ENCODE measurements at regions not wholly inside any gene's neighbourhood (a gene's known extent, or its start where the extent isn't known, plus 50 kb on each side); places are given as distances from the start of the nearest gene placed in this dataset.

DNA sequence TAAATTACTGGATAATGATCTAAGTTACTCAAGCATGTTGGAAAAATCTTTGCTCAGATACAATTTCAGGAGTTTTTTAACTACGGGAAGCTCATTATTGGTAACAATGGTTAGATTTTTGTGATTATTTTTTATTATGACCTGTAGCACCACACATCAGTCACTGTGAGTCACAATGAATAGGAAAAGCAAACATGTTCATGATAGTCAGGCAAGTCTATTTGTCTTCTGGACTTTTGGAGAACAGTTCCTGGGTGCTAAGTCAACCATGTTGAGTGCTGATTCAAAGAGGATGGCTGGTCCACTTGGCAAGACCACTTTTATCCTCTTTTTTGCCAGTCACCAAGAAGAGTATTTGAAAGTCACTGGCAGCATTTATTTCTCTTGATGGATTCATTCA is 403.2 kb downstream of the KIF4B start:
- Histone ChIP-seq H2BK12ac (ENCODE audit: low read length) (no peak overlapping the region), H3K36me3 (replicated peaks in 1 of 2; ENCODE audit: control insufficient read depth in 2 of 2, insufficient read depth in 2 of 2, low read length in 2 of 2) (no peaks in the 10 kb centered on the region), H3K27ac (replicated peaks; ENCODE audit: low read length) (no peak overlapping the region), H3K23ac (ENCODE audit: low read depth, low read length, poor library complexity) (no peak overlapping the region), H3K4me2 (ENCODE audit: insufficient read depth, low read length, poor library complexity, severe bottlenecking) (no peak overlapping the region), H2BK5ac (ENCODE audit: low read length) (no peak overlapping the region), H3K9me3 (replicated peaks in 1 of 2; ENCODE audit: control insufficient read depth in 2 of 2, insufficient read depth in 1 of 2, low read depth in 1 of 2, low read length in 2 of 2) (no peaks in the 10 kb centered on the region), H3K27me3 (ENCODE audit: control insufficient read depth in 3 of 3, insufficient read depth in 3 of 3, low read depth in 1 of 3, low read length in 3 of 3) (no peaks in the 10 kb centered on the region), H4K91ac (ENCODE audit: low read depth, low read length, poor library complexity) (no peak overlapping the region), H3K79me1 (ENCODE audit: low read depth, low read length) (no peaks in the 10 kb centered on the region), H3K9ac (ENCODE audit: low read depth, low read length, poor library complexity) (no peak overlapping the region), H3K4me3 (ENCODE audit: low read length in 2 of 2) (no peak overlapping the region), H2AK5ac (ENCODE audit: low read depth, low read length) (no peak overlapping the region), H3K4me1 (ENCODE audit: control insufficient read depth in 2 of 2, insufficient read depth in 1 of 2, low read depth in 1 of 2, low read length in 2 of 2) (no peaks in the 10 kb centered on the region), H3K14ac (ENCODE audit: low read length) (no peak overlapping the region), H2BK15ac (ENCODE audit: low read length) (no peak overlapping the region), H3K18ac (ENCODE audit: low read length) (no peak overlapping the region), H2AFZ (ENCODE audit: low read length) (no peak overlapping the region), H2BK120ac (ENCODE audit: low read depth, low read length) (no peak overlapping the region), H4K8ac (ENCODE audit: low read depth, low read length) (no peak overlapping the region), H3K4ac (ENCODE audit: low read length) (no peak overlapping the region)
- WGBS, 2 donors (ENCODE audit: extremely low coverage in 2 of 2, insufficient read length in 2 of 2, insufficient replicate concordance in 1 of 2) = no CpG with 5 or more reads among the region's 1 CpG
- no peak for DNase-seq (ENCODE audit: low spot score)

DNA sequence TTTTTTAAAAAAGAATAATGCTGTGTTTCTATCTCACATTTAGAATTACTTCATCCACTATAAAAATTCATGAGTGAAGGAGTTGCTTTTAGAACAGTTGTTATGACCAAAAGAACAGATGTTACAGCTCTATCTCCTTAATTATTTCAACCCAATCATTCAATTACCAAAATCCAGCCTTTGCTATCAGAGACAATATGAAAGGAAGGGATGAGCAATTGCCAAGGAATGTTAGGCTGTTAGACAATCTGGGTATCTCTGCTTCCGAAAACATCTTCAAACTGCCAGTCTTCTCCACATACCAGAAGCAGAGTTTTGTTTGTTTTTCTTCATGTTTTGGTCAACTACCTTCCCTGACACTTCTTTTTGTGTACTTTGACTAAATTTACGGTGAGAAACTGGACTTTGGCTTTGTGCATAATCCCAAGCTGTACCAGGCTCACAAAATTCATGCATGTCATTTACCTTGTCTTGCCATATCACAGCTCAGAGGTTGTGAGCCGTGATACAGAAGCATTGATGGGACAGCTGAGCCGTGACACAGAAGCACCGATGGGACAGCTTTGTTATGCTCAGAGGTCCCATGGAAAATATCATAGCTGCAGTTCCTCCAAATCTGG is 405.5 kb downstream of the KIF4B start:
- H2BK5ac ChIP-seq (ENCODE audit: low read length) = no peak overlapping the region
- DNase-seq (ENCODE audit: low spot score) = no peak
- no peak overlapping the region for H3K4me3 ChIP-seq (ENCODE audit: low read length in 2 of 2)
- H4K8ac ChIP-seq (ENCODE audit: low read depth, low read length) = no peak overlapping the region
- no peak overlapping the region for H4K91ac ChIP-seq (ENCODE audit: low read depth, low read length, poor library complexity)
- H3K79me1 ChIP-seq (ENCODE audit: low read depth, low read length) = no peaks in the 10 kb centered on the region
- H2BK12ac ChIP-seq (ENCODE audit: low read length) = no peak overlapping the region
- no CpG with 5 or more reads among the region's 5 CpGs for WGBS, 2 donors (ENCODE audit: extremely low coverage in 2 of 2, insufficient read length in 2 of 2, insufficient replicate concordance in 1 of 2)
- no peaks in the 10 kb centered on the region for H3K4me1 ChIP-seq (ENCODE audit: control insufficient read depth in 2 of 2, insufficient read depth in 1 of 2, low read depth in 1 of 2, low read length in 2 of 2)
- no peak overlapping the region for H2BK120ac ChIP-seq (ENCODE audit: low read depth, low read length)
- no peak overlapping the region for H2AK5ac ChIP-seq (ENCODE audit: low read depth, low read length)
- H3K27me3 ChIP-seq (ENCODE audit: control insufficient read depth in 3 of 3, insufficient read depth in 3 of 3, low read depth in 1 of 3, low read length in 3 of 3) = no peaks in the 10 kb centered on the region
- H3K36me3 ChIP-seq (replicated peaks in 1 of 2; ENCODE audit: control insufficient read depth in 2 of 2, insufficient read depth in 2 of 2, low read length in 2 of 2) = no peaks in the 10 kb centered on the region
- no peak overlapping the region for H3K4ac ChIP-seq (ENCODE audit: low read length)
- no peaks in the 10 kb centered on the region for H3K9me3 ChIP-seq (replicated peaks in 1 of 2; ENCODE audit: control insufficient read depth in 2 of 2, insufficient read depth in 1 of 2, low read depth in 1 of 2, low read length in 2 of 2)
- no peak overlapping the region for H3K4me2 ChIP-seq (ENCODE audit: insufficient read depth, low read length, poor library complexity, severe bottlenecking)
- H3K27ac ChIP-seq (replicated peaks; ENCODE audit: low read length) = no peak overlapping the region
- H3K14ac ChIP-seq (ENCODE audit: low read length) = no peak overlapping the region
- H3K18ac ChIP-seq (ENCODE audit: low read length) = no peak overlapping the region
- no peak overlapping the region for H3K23ac ChIP-seq (ENCODE audit: low read depth, low read length, poor library complexity)
- no peak overlapping the region for H3K9ac ChIP-seq (ENCODE audit: low read depth, low read length, poor library complexity)
- no peak overlapping the region for H2BK15ac ChIP-seq (ENCODE audit: low read length)
- H2AFZ ChIP-seq (ENCODE audit: low read length) = no peak overlapping the region

DNA sequence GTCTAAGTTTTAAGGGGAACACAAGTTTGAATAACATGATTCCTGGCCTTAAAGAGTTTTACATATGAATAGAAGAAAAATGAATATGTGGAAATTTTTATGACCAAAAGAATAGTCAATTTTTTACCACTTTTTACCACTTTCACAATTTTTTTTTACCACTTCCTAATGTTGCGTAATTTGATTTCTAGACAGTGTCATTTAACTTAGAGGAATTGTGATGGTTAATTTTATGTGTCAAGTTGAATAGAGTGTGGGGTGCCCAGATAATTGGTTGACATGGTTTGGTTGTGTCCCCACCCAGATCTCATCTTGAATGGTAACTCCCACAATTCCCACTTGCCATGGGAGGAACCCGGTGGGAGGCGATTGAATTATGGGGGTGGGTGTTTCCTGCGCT is 416.6 kb downstream of the KIF4B start:
- Histone ChIP-seq H3K27ac (replicated peaks; ENCODE audit: low read length) (no peak overlapping the region), H3K79me1 (ENCODE audit: low read depth, low read length) (no peaks in the 10 kb centered on the region), H3K18ac (ENCODE audit: low read length) (no peak overlapping the region), H3K4me3 (ENCODE audit: low read length in 2 of 2) (no peak overlapping the region), H2BK5ac (ENCODE audit: low read length) (no peak overlapping the region), H3K4ac (ENCODE audit: low read length) (no peak overlapping the region), H3K9ac (ENCODE audit: low read depth, low read length, poor library complexity) (no peak overlapping the region), H2BK15ac (ENCODE audit: low read length) (no peak overlapping the region), H2BK120ac (ENCODE audit: low read depth, low read length) (no peak overlapping the region), H3K14ac (ENCODE audit: low read length) (no peak overlapping the region), H3K4me1 (ENCODE audit: control insufficient read depth in 2 of 2, insufficient read depth in 1 of 2, low read depth in 1 of 2, low read length in 2 of 2) (no peaks in the 10 kb centered on the region), H2AK5ac (ENCODE audit: low read depth, low read length) (no peak overlapping the region), H3K9me3 (replicated peaks in 1 of 2; ENCODE audit: control insufficient read depth in 2 of 2, insufficient read depth in 1 of 2, low read depth in 1 of 2, low read length in 2 of 2) (peaks cover 0 to 1% of the 10 kb centered on the region in 2 donors), H3K23ac (ENCODE audit: low read depth, low read length, poor library complexity) (no peak overlapping the region), H3K4me2 (ENCODE audit: insufficient read depth, low read length, poor library complexity, severe bottlenecking) (no peak overlapping the region), H2AFZ (ENCODE audit: low read length) (no peak overlapping the region), H4K91ac (ENCODE audit: low read depth, low read length, poor library complexity) (no peak overlapping the region), H2BK12ac (ENCODE audit: low read length) (no peak overlapping the region), H4K8ac (ENCODE audit: low read depth, low read length) (no peak overlapping the region), H3K27me3 (ENCODE audit: control insufficient read depth in 3 of 3, insufficient read depth in 3 of 3, low read depth in 1 of 3, low read length in 3 of 3) (no peaks in the 10 kb centered on the region), H3K36me3 (replicated peaks in 1 of 2; ENCODE audit: control insufficient read depth in 2 of 2, insufficient read depth in 2 of 2, low read length in 2 of 2) (no peaks in the 10 kb centered on the region)
- WGBS, 2 donors (ENCODE audit: extremely low coverage in 2 of 2, insufficient read length in 2 of 2, insufficient replicate concordance in 1 of 2) = no CpG with 5 or more reads among the region's 4 CpGs
- DNase-seq (ENCODE audit: low spot score) = no peak

DNA sequence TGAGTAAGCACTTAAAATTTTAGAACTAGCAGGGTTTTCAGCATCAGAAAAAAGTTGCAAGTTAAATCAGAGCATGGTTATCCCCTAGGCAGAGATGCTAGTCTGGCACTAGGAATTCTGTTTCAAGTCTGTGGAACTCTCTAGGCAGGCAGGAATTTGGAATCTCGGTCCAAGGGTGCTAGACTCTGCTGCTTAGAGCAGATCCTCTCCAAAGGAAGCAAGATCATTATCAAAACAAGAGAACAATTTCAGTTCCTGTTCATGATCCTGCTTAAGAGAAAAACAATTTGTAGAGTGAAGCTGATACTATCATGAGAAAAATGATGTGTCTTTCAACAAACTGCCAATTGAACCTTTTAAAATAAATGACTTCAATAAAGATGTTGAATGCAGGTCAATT is 420.7 kb downstream of the KIF4B start:
- WGBS, 2 donors (ENCODE audit: extremely low coverage in 2 of 2, insufficient read length in 2 of 2, insufficient replicate concordance in 1 of 2) = no CpG with 5 or more reads among the region's 1 CpG
- no peak overlapping the region for H3K27ac ChIP-seq (replicated peaks; ENCODE audit: low read length)

More for the DNA sequence above, 420.7 kb downstream of the KIF4B start:
- Histone ChIP-seq H2BK15ac (ENCODE audit: low read length) (no peak overlapping the region), H3K9ac (ENCODE audit: low read depth, low read length, poor library complexity) (no peak overlapping the region), H3K14ac (ENCODE audit: low read length) (no peak overlapping the region), H3K23ac (ENCODE audit: low read depth, low read length, poor library complexity) (no peak overlapping the region), H3K9me3 (replicated peaks in 1 of 2; ENCODE audit: control insufficient read depth in 2 of 2, insufficient read depth in 1 of 2, low read depth in 1 of 2, low read length in 2 of 2) (peaks cover 0 to 5% of the 10 kb centered on the region in 2 donors), H3K4ac (ENCODE audit: low read length) (no peak overlapping the region), H3K27me3 (ENCODE audit: control insufficient read depth in 3 of 3, insufficient read depth in 3 of 3, low read depth in 1 of 3, low read length in 3 of 3) (no peaks in the 10 kb centered on the region), H3K18ac (ENCODE audit: low read length) (no peak overlapping the region), H2BK120ac (ENCODE audit: low read depth, low read length) (no peak overlapping the region), H2BK5ac (ENCODE audit: low read length) (no peak overlapping the region), H4K8ac (ENCODE audit: low read depth, low read length) (no peak overlapping the region), H3K4me2 (ENCODE audit: insufficient read depth, low read length, poor library complexity, severe bottlenecking) (no peak overlapping the region), H4K91ac (ENCODE audit: low read depth, low read length, poor library complexity) (no peak overlapping the region), H3K36me3 (replicated peaks in 1 of 2; ENCODE audit: control insufficient read depth in 2 of 2, insufficient read depth in 2 of 2, low read length in 2 of 2) (no peaks in the 10 kb centered on the region), H2BK12ac (ENCODE audit: low read length) (no peak overlapping the region), H3K4me3 (ENCODE audit: low read length in 2 of 2) (no peak overlapping the region), H2AFZ (ENCODE audit: low read length) (no peak overlapping the region), H2AK5ac (ENCODE audit: low read depth, low read length) (no peak overlapping the region), H3K4me1 (ENCODE audit: control insufficient read depth in 2 of 2, insufficient read depth in 1 of 2, low read depth in 1 of 2, low read length in 2 of 2) (no peaks in the 10 kb centered on the region), H3K79me1 (ENCODE audit: low read depth, low read length) (no peaks in the 10 kb centered on the region)
- no peak for DNase-seq (ENCODE audit: low spot score)
